Cardiac fibroblast (primary cell): ENCODE measurements at regions not wholly inside any gene's neighbourhood (a gene's known extent, or its start where the extent isn't known, plus 50 kb on each side); places are given as distances from the start of the nearest gene placed in this dataset.
"Not testable (repeated sequence)": the region's sequence is repeated elsewhere in the genome, so short reads cannot be mapped to it uniquely, and the experiment has no call there.

Source experiments
- DNase-seq, 2 donors: peaks; one replicate each; pipeline versions ENCODE4 v3.0.0 to v3.0.0-alpha.2; 2010; ENCODE audit warnings: low read depth in 2 of 2
- H3K4me3 ChIP-seq, 2 donors: replicated peaks in 1 of 2; 1 replicate in 1 of 2; 2 replicates in 1 of 2; pipeline ENCODE4 v1.5.1; 2011; ENCODE audit warnings: low read depth in 2 of 2, low read length in 2 of 2, mild to moderate bottlenecking in 2 of 2, moderate library complexity in 1 of 2
- TF ChIP-seq, protein P1 (sequence below): IDR thresholded peaks from one replicate; pipeline ENCODE4 v1.5.1; 2011; ENCODE audit warnings: low read depth, mild to moderate bottlenecking, low read length, inconsistent platforms

DNA sequence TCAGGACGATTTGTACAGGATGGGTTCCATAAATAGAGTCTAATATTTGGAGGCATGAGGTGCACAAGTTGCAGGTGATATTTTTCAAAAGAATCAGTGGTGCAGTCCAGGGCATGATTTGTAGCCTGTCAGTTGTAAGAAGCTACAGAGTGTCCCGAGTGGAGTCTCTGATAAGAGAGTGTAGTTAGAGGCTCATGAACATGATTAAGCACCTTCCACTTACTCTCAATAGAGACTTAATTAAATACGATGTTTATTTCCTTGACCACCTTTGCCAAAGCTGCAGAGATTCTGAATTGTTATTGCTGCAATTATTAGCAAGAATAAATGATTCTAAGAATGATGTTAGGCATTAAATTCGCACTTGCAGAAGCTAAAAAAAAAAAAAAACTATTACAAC is 218.4 kb upstream of the LRTM1 start:
- DNase-seq, result no peak
- TF ChIP-seq, protein P1, sequence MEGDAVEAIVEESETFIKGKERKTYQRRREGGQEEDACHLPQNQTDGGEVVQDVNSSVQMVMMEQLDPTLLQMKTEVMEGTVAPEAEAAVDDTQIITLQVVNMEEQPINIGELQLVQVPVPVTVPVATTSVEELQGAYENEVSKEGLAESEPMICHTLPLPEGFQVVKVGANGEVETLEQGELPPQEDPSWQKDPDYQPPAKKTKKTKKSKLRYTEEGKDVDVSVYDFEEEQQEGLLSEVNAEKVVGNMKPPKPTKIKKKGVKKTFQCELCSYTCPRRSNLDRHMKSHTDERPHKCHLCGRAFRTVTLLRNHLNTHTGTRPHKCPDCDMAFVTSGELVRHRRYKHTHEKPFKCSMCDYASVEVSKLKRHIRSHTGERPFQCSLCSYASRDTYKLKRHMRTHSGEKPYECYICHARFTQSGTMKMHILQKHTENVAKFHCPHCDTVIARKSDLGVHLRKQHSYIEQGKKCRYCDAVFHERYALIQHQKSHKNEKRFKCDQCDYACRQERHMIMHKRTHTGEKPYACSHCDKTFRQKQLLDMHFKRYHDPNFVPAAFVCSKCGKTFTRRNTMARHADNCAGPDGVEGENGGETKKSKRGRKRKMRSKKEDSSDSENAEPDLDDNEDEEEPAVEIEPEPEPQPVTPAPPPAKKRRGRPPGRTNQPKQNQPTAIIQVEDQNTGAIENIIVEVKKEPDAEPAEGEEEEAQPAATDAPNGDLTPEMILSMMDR, result no peak
- H3K4me3 ChIP-seq, result no peak overlapping the region

DNA sequence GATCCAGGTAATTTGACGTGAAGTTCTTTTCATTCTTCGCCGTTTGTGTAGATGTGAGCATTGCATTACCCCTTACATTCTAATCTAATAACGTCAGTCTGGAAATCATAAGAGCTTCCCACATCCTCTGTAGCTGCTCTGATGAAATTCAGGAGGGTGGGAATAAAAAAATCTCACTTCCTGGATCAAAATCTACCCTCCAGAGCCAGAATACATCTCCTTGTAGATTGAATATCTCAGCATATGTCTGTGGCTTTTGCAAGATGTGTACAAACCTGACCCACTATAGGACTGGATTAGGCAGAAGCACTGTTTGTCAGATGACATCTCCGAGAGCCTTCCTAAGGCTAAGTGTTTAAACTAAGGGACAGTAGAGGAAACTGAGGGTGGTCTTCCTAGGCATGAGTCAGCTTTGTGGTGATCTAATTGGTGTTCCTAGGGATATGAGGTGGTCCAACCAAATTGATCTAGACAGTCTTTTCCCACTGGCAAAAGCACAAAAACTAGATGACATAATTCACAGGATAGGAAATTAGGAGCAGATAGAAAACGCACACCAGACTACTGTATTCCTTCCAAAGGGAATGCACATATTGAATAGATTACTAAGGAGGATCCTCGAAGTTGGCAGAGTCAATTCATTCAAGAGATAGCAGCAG is 216.3 kb upstream of the LRTM1 start:
- peak; percentile 73 to 88 for DNase-seq
- H3K4me3 ChIP-seq, result no peak overlapping the region
- TF ChIP-seq, protein P1, result no peak

- TF ChIP-seq, protein P1, result no peak
- no peak for DNase-seq
- H3K4me3 ChIP-seq, result no peak overlapping the region
These were observed 215.5 kb upstream of the LRTM1 start for GRCh38 chr3:55143336-55143735.

GRCh38 chr3:55136291-55136690 is 208.4 kb upstream of the LRTM1 start:
- DNase-seq, H3K4me3 ChIP-seq: not testable (repeated sequence)

GRCh38 chr3:55128225-55128823 is 200.5 kb upstream of the LRTM1 start:
- TF ChIP-seq, protein P1, result no peak
- no peak overlapping the region for H3K4me3 ChIP-seq
- DNase-seq, result peak; percentile 62 to 84

GRCh38 chr3:55127565-55127964 is 199.7 kb upstream of the LRTM1 start:
- TF ChIP-seq, protein P1, result no peak
- no peak for DNase-seq
- H3K4me3 ChIP-seq, result no peak overlapping the region

DNA sequence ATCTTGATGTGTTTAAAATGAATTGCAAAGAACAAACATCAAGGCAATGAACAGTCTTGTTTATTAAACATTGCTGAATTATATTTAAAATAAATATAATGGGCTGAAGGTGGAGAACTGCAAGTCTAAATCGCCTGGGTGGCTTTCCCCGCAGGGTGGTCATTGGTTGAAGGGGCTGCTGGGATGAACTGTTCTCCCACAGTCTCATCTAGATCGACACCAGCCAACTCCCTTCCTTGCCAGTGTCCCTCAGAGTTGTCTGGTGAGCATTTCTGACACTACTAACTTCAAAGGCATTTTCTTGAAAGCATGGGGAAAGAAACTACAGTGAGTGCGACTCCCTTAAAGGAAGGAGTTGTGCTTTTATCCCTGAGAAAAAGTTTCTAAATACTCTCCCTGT is 196.5 kb upstream of the LRTM1 start:
- H3K4me3 ChIP-seq, result no peak overlapping the region
- TF ChIP-seq, protein P1, result no peak
- no peak for DNase-seq
